ENCODE measurements at regions not wholly inside any gene's neighbourhood (a gene's known extent, or its start where the extent isn't known, plus 50 kb on each side); places are given as distances from the start of the nearest gene placed in this dataset.

DNA sequence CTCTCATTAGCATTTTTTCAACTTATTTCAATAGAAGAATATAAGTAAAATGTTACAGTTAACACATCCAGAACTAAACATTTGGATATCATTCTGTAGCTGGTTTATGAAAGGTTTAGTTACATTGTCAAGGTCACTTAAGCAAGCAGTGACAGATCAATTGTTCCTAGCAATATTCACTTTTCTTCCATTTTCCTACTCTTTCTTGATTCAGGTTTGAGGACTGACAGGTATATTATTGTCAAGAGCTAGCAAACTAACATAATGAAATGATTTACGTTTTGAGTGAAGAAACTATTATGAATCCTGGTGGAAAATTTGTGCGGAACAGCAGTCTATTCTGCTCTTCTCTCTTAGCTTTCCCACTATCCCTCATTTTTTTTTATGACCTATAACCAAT is 220.4 kb upstream of the ADGRL4 start:
- no peaks in the 10 kb centered on the region for H3K4me1 ChIP-seq
- intact Hi-C loops (cut with DNase I): no loop called here

GRCh38 chr1:79224537-79224936 is 218.0 kb upstream of the ADGRL4 start:
- 65 to 89% methylated on average over 3 of the region's 3 CpGs for WGBS, 2 donors
- Histone ChIP-seq H3K9me3 (no peaks in the 10 kb centered on the region), H3K36me3 (no peaks in the 10 kb centered on the region), H3K4me3 (no peak overlapping the region), H3K27me3 (no peaks in the 10 kb centered on the region), H3K27ac (no peak overlapping the region), H3K4me1 (no peaks in the 10 kb centered on the region)
- TF ChIP-seq EP300 (IDR thresholded peaks at IDR 0.05) (no peak), POLR2AphosphoS5 (IDR thresholded peaks at IDR 0.05) (no peak), CTCF (IDR thresholded peaks at IDR 0.05) (no peak), POLR2A (IDR thresholded peaks at IDR 0.05) (no peak)
- intact Hi-C loops (cut with DNase I): no loop called here
- no peak for DNase-seq

More for the DNA sequence above, 220.4 kb upstream of the ADGRL4 start:
- Histone ChIP-seq H3K4me3 (no peak overlapping the region), H3K36me3 (no peaks in the 10 kb centered on the region), H3K27me3 (no peaks in the 10 kb centered on the region), H3K9me3 (no peaks in the 10 kb centered on the region), H3K27ac (no peak overlapping the region)
- WGBS, 2 donors: 68 to 87% methylated on average over 2 of the region's 2 CpGs
- TF ChIP-seq POLR2AphosphoS5 (IDR thresholded peaks at IDR 0.05) (no peak), CTCF (IDR thresholded peaks at IDR 0.05) (no peak), POLR2A (IDR thresholded peaks at IDR 0.05) (no peak), EP300 (IDR thresholded peaks at IDR 0.05) (no peak)
- no peak for DNase-seq

- no peaks in the 10 kb centered on the region for H3K4me1 ChIP-seq
- no peaks in the 10 kb centered on the region for H3K27me3 ChIP-seq
- TF ChIP-seq CTCF (IDR thresholded peaks at IDR 0.05): no peak
- no peak for TF ChIP-seq POLR2AphosphoS5 (IDR thresholded peaks at IDR 0.05)
- no peak for TF ChIP-seq POLR2A (IDR thresholded peaks at IDR 0.05)
- no peak for TF ChIP-seq EP300 (IDR thresholded peaks at IDR 0.05)
- H3K36me3 ChIP-seq: no peaks in the 10 kb centered on the region
- intact Hi-C loops (cut with DNase I): no loop called here
- 57 to 86% methylated on average over 2 of the region's 2 CpGs for WGBS, 2 donors
- H3K27ac ChIP-seq: no peak overlapping the region
- no peak overlapping the region for H3K4me3 ChIP-seq
- no peaks in the 10 kb centered on the region for H3K9me3 ChIP-seq
- no peak for DNase-seq
Measured at GRCh38 chr1:79220509-79220908, 214.0 kb upstream of the ADGRL4 start.

DNA sequence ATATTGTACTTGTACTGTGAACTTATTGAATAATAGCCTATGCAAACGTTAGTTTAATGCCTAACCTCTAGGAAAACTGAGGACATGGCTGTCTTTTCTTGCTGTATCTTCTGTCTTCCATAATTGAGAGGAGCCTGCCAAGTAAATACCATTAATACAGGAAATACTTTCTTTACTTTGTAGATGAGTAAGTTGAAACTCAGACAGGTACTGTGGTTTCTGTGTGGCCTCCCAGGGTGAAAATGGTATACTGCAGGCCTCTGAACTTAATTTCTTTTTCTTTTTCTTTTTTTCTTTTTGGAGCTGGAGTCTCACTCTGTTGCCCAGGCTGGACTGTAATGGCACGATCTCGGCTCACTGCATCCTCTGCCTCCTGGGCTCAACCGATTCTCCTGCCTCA is 208.8 kb upstream of the ADGRL4 start:
- 78 to 81% methylated on average over 4 of the region's 4 CpGs for WGBS, 2 donors
- Histone ChIP-seq H3K36me3 (no peaks in the 10 kb centered on the region), H3K4me1 (no peaks in the 10 kb centered on the region), H3K27me3 (no peaks in the 10 kb centered on the region), H3K9me3 (no peaks in the 10 kb centered on the region), H3K4me3 (no peak overlapping the region), H3K27ac (no peak overlapping the region)
- DNase-seq: no peak
- no peak for TF ChIP-seq POLR2A (IDR thresholded peaks at IDR 0.05)
- no peak for TF ChIP-seq EP300 (IDR thresholded peaks at IDR 0.05)
- no peak for TF ChIP-seq CTCF (IDR thresholded peaks at IDR 0.05)
- no peak for TF ChIP-seq POLR2AphosphoS5 (IDR thresholded peaks at IDR 0.05)
- intact Hi-C loops (cut with DNase I): no loop called here

DNA sequence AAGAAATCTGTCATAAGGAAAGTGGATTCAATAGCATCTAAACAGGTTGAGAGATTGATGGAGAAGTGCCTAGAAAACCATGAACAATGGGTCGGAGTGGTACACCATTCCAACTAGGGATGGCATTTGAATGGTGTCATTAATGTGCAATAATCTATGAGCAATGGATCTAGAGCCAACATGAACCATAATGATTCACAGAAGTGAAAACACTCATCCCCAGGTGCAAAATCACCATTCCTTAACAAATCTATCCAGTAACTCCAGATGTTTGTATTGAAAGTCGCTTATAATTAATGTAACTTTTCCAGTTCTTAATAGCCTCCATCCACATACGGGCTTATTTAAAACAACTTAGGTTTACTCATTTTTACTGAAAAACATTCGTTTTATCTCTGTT is 201.3 kb upstream of the ADGRL4 start:
- H3K4me1 ChIP-seq: no peaks in the 10 kb centered on the region
- 71 to 81% methylated on average over 4 of the region's 4 CpGs for WGBS, 2 donors
- no peak for DNase-seq
- H3K27me3 ChIP-seq: no peaks in the 10 kb centered on the region
- no peaks in the 10 kb centered on the region for H3K36me3 ChIP-seq
- peaks cover 0 to 2% (median 0%) of the 10 kb centered on the region in 4 donors for H3K9me3 ChIP-seq
- intact Hi-C loops (cut with DNase I): no loop called here
- no peak overlapping the region for H3K27ac ChIP-seq
- no peak for TF ChIP-seq CTCF (IDR thresholded peaks at IDR 0.05)
- TF ChIP-seq POLR2A (IDR thresholded peaks at IDR 0.05): no peak
- no peak for TF ChIP-seq EP300 (IDR thresholded peaks at IDR 0.05)
- TF ChIP-seq POLR2AphosphoS5 (IDR thresholded peaks at IDR 0.05): no peak
- H3K4me3 ChIP-seq: no peak overlapping the region

All from sigmoid colon (tissue), 6 donors.